Endodermal cell (in vitro differentiated cells): ENCODE measurements at regions not wholly inside any gene's neighbourhood (a gene's known extent, or its start where the extent isn't known, plus 50 kb on each side); places are given as distances from the start of the nearest gene placed in this dataset.

Source experiments
- DNase-seq: peaks from one replicate; pipeline ENCODE4 v3.0.0-alpha.2; 2017
- H3K27ac ChIP-seq: 2 replicates; pipeline ENCODE4 v1.5.1; 2013; ENCODE audit warnings: mild to moderate bottlenecking, low read depth, low read length, moderate library complexity
- H3K27me3 ChIP-seq: 2 replicates; pipeline ENCODE4 v1.6.1; 2013; ENCODE audit warnings: mild to moderate bottlenecking, low read length, moderate library complexity; ENCODE audit not compliant: insufficient read depth, control insufficient read depth, poor library complexity, severe bottlenecking
- H3K36me3 ChIP-seq: 2 replicates; pipeline ENCODE4 v1.7.0; 2013; ENCODE audit warnings: mild to moderate bottlenecking, low read length, moderate library complexity; ENCODE audit not compliant: control insufficient read depth, insufficient read depth
- H3K4me1 ChIP-seq: one replicate; pipeline ENCODE4 v1.7.0; 2013; ENCODE audit warnings: low read length; ENCODE audit not compliant: control insufficient read depth, insufficient read depth
- H3K4me3 ChIP-seq: 2 replicates; pipeline ENCODE4 v1.5.1; 2013; ENCODE audit warnings: mild to moderate bottlenecking, low read length, moderate library complexity
- H3K9ac ChIP-seq: 2 replicates; pipeline ENCODE4 v1.6.1; 2013; ENCODE audit warnings: mild to moderate bottlenecking, low read length, moderate library complexity; ENCODE audit not compliant: poor library complexity, severe bottlenecking; ENCODE audit errors: extremely low read depth
- H3K9me3 ChIP-seq: 2 replicates; pipeline ENCODE4 v1.6.1; 2013; ENCODE audit warnings: mild to moderate bottlenecking, low read length, moderate library complexity; ENCODE audit not compliant: control insufficient read depth
- H3K27ac Mint-ChIP-seq: 2 replicates; pipeline ENCODE4 v1.8.0; 2020; ENCODE audit warnings: mixed read lengths
- H3K27me3 Mint-ChIP-seq: 2 replicates; pipeline ENCODE4 v1.8.0; 2021; ENCODE audit warnings: mild to moderate bottlenecking, mixed read lengths; ENCODE audit not compliant: insufficient read depth
- H3K36me3 Mint-ChIP-seq: 2 replicates; pipeline ENCODE4 v1.8.0; 2020; ENCODE audit warnings: low read depth, mixed read lengths
- H3K4me1 Mint-ChIP-seq: 2 replicates; pipeline ENCODE4 v1.8.0; 2020; ENCODE audit warnings: mixed read lengths
- H3K4me3 Mint-ChIP-seq: 2 replicates; pipeline ENCODE4 v1.8.0; 2020; ENCODE audit warnings: mild to moderate bottlenecking, moderate library complexity, mixed read lengths
- H3K9me3 Mint-ChIP-seq: 2 replicates; pipeline ENCODE4 v1.8.0; 2020; ENCODE audit warnings: mild to moderate bottlenecking, mixed read lengths
- CTCF ChIP-seq: fragments of 200-600 bp; sonication (generic); conservative IDR thresholded peaks from 2 replicates; pipeline ENCODE4 v1.5.0; 2021; ENCODE audit warnings: antibody characterized with exemption, mild to moderate bottlenecking
- WGBS, 2 experiments: methylation state at CpG; one replicate each; pipeline versions ENCODE4 v1.1.5 to v1.1.7; 2013; ENCODE audit warnings: missing lambda C conversion rate in 2 of 2, mixed read lengths in 1 of 2; ENCODE audit not compliant: insufficient coverage in 1 of 2, insufficient read length in 1 of 2; 5-methylcytosine and 5-hydroxymethylcytosine counted together

- no peak overlapping the region for H3K27ac ChIP-seq
- Mint-ChIP-seq H3K4me3 (no peak overlapping the region), H3K4me1 (no peaks in the 10 kb centered on the region), H3K27ac (no peak overlapping the region), H3K27me3 (peaks cover 73% of the 10 kb centered on the region), H3K36me3 (peaks cover 25% of the 10 kb centered on the region), H3K9me3 (peaks cover 2% of the 10 kb centered on the region)
- H3K36me3 ChIP-seq: peaks cover 10% of the 10 kb centered on the region
- 94 to 96% methylated on average over 33 to 53 of the region's 53 CpGs for WGBS, 2 experiments
- no peaks in the 10 kb centered on the region for H3K9me3 ChIP-seq
- H3K4me1 ChIP-seq: no peaks in the 10 kb centered on the region
- no peak for TF ChIP-seq CTCF
- H3K4me3 ChIP-seq: no peak overlapping the region
- H3K9ac ChIP-seq: no peak overlapping the region
- H3K27me3 ChIP-seq: peaks cover 14% of the 10 kb centered on the region
- DNase-seq: no peak
Observed at GRCh38 chr12:13562915-13563742, 366.6 kb downstream of the EMP1 start.

GRCh38 chr12:13561923-13562322, 365.4 kb downstream of the EMP1 start:
- Mint-ChIP-seq H3K9me3 (peaks cover 2% of the 10 kb centered on the region), H3K4me1 (peaks cover 6% of the 10 kb centered on the region), H3K4me3 (no peak overlapping the region), H3K27ac (no peak overlapping the region), H3K27me3 (peaks cover 69% of the 10 kb centered on the region), H3K36me3 (peaks cover 25% of the 10 kb centered on the region)
- H3K4me3 ChIP-seq: no peak overlapping the region
- DNase-seq: no peak
- TF ChIP-seq CTCF: no peak
- peaks cover 10% of the 10 kb centered on the region for H3K36me3 ChIP-seq
- WGBS, 2 experiments: 97 to 100% methylated on average over 4 of the region's 4 CpGs
- H3K27ac ChIP-seq: no peak overlapping the region
- peaks cover 7% of the 10 kb centered on the region for H3K4me1 ChIP-seq
- peaks cover 21% of the 10 kb centered on the region for H3K27me3 ChIP-seq
- no peak overlapping the region for H3K9ac ChIP-seq
- no peaks in the 10 kb centered on the region for H3K9me3 ChIP-seq

- DNase-seq: no peak
- Mint-ChIP-seq H3K27me3 (peaks cover 62% of the 10 kb centered on the region), H3K4me1 (peaks cover 12% of the 10 kb centered on the region), H3K27ac (no peak overlapping the region), H3K4me3 (no peak overlapping the region), H3K36me3 (peaks cover 24% of the 10 kb centered on the region), H3K9me3 (peaks cover 2% of the 10 kb centered on the region)
- H3K4me1 ChIP-seq: peaks cover 13% of the 10 kb centered on the region
- no peak for TF ChIP-seq CTCF
- peaks cover 4% of the 10 kb centered on the region for H3K36me3 ChIP-seq
- 89 to 92% methylated on average over 7 to 8 of the region's 8 CpGs for WGBS, 2 experiments
- H3K27ac ChIP-seq: no peak overlapping the region
- peaks cover 17% of the 10 kb centered on the region for H3K27me3 ChIP-seq
- H3K9me3 ChIP-seq: no peaks in the 10 kb centered on the region
- H3K9ac ChIP-seq: no peak overlapping the region
- H3K4me3 ChIP-seq: no peak overlapping the region
Observed at GRCh38 chr12:13559318-13559978, 362.9 kb downstream of the EMP1 start.
